GM21515 (cell line): ENCODE measurements at regions not wholly inside any gene's neighbourhood (a gene's known extent, or its start where the extent isn't known, plus 50 kb on each side); places are given as distances from the start of the nearest gene placed in this dataset.

Experiments used
- ATAC-seq: cut with Tn5 transposase; IDR thresholded peaks from one replicate; pipeline ENCODE4 v1.9.1; 2021; ENCODE audit not compliant: unreplicated experiment

GRCh38 chr9:28782630-28783029 lies 1209.3 kb upstream of the C9orf72 start:
- no peak for ATAC-seq

DNA sequence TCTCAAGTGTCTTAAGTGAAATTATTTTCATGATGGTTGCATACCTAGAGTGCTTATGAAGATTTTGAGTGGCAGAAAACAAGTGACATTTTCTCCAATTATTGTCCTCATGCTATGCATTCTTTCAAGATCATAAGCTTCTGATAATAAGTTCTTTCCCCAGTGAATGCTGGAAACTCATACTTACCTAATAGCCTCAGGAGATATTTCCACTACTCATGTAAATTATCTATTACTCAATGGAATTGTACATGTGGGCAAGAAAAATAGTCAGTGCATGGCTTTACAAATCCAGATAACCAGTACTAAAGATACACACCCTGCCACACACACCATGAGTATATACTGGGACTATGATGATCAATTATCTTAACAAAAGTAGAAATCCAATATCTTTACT lies 1219.4 kb upstream of the C9orf72 start:
- ATAC-seq, result no peak

DNA sequence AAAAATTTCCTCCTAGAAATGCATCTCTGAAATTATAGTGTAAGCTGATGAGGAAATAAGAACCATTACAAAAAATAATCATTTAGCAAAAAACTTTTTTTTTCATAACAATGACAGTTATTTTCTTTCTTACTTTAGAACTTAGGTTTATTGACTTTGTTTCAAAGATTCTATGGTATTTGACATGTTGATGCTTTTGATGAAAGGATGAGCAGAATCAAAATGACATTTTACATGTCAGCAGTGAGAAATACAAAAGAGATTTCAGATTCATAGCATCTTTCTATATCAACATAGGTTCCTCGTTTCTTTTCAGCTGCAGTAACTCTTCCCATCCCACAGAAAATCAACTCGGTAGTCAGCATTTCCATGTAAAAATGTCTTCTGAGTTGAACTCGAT lies 1226.6 kb upstream of the C9orf72 start:
- no peak for ATAC-seq

- no peak for ATAC-seq
These were observed 1228.0 kb upstream of the C9orf72 start for GRCh38 chr9:28801144-28801799.

DNA sequence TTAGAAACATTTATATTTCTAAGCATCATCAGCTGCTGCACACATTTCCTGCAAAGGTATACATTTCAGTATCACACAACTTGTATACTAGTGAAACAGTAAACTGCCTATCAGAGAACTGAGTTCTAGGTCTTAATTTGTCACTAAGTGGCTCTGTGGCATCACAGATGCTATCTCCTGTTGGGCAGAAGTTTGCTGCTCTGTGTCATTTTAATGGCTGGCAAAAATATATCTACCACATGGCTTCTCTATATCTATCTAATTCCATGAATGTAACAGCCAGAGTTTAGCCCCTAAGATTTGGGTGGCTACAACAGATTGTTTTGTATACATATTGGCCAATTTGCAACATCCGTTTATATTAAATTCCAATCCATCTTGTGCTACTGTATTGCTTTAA lies 1231.9 kb upstream of the C9orf72 start:
- no peak for ATAC-seq

DNA sequence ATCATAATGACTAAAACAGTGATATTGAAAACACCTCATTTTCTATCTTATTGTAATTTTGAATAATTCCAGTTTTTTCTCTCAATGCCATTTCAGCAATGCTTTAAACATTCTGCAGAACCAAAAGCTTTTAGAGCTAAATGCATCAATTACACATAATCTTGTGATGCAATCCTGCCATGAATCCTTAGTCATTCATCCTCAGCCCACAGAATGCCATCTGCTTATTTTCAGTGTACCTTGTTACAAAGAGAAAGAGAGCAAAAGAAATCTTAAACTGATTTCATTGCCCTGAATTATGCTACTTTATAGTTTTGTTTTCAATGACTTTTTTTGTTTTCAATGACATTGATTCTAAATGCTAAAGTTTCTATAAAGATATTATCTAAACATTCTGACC lies 1234.8 kb upstream of the C9orf72 start:
- ATAC-seq, result no peak

DNA sequence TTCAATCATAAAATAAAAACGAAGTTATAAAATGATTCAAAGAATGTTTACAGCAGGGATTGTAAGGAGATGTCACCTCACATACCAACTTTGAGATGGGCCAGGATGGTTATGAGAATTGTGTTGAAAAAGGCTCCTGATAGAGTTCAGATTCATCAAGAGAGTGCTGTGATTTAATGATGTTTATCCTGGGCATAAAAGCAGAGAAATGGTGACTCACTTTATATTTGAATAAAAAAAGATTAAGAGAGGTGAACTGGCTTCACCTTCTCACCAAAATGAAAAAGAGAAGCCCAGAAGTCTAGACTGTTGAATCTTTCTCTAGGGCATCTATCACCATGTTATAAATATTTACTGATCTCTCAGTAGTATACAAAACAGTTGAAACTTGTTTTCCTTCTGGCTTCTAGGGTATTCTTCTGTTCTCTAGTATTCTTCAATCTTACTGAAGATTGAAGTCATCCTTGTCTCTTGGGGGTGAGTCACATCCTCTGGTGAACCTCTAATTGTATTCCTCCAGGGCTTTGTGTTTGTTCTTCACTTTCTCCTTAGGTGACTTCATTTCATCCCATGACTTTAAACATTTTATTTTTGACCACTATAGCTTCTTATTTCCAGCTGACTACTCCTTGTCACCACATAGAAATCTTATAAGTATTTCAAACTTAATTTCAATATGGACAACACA lies 1237.3 kb upstream of the C9orf72 start:
- ATAC-seq, result no peak

DNA sequence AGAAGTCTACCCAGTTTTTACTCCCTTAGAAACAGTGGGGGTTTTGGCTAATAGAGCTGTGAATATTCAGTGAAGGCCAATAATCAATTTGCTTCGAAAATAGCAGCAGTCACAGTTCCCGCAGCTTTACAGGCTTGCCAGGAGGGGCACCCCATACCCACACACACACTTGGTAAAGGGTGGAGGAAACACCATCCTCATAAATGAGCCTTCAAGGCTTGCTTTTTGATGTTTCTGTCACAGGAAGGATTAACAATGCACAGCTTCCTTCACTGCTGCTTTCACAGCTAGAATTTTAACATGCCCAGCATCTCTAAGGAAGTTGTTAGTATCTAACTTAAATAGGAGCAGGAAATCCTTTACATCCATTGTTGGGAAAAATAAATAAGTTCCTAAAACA lies 1247.5 kb upstream of the C9orf72 start:
- no peak for ATAC-seq

- no peak for ATAC-seq
These were observed 1248.0 kb upstream of the C9orf72 start for GRCh38 chr9:28821240-28821639.

DNA sequence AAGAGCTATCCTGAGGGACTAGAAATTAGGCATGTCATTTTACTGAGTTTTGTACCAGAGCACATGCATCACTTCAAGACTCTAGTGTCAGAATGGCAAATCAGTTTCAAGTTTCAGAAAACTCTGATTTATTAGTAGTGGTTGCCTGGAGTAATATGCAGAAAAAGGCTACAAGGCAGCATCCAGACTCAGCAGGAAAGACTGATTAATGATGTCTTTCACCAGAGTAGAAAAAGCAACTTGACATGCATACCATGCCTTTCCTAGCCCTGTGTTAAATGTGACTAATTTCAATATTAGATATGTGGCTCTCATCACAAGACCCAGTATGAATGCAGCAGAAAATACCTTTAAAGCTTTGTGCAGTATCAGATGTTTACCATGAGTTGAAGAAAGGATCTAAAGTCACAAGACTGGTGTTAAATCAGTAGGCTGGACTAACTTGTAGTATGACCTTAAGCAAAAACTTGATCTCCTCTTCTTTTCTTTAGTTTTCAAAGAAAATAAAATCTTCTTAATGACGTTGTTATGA lies 1251.2 kb upstream of the C9orf72 start:
- ATAC-seq, result no peak

DNA sequence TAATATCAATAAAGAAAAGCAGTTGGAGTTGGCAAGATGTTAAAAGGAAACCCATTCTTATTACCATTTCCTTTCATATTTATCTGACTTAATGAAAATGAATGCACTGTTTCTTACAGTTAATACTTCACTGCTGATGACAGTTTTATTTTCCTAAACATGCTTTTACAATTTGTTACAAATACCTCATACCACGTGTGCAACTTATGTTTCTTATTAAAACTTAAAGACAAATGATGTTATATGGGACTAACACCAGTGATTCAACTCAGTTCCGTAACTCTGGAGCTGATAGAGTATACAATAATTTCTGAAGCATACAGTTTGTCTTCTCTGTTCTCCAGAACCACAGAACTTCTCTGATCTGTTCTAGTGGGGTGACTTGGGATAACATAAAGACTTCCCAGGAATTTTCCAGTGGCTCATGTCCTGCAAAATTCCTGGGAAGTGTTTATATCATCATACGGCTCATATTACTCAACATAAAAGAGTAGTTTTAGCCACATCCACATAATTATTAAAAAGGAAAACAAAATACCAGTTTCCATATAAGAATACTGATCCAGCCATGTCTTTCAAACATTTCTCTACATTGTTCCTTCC lies 1259.0 kb upstream of the C9orf72 start:
- no peak for ATAC-seq

- ATAC-seq, result no peak
These were observed 1260.9 kb upstream of the C9orf72 start for GRCh38 chr9:28834156-28834555.

DNA sequence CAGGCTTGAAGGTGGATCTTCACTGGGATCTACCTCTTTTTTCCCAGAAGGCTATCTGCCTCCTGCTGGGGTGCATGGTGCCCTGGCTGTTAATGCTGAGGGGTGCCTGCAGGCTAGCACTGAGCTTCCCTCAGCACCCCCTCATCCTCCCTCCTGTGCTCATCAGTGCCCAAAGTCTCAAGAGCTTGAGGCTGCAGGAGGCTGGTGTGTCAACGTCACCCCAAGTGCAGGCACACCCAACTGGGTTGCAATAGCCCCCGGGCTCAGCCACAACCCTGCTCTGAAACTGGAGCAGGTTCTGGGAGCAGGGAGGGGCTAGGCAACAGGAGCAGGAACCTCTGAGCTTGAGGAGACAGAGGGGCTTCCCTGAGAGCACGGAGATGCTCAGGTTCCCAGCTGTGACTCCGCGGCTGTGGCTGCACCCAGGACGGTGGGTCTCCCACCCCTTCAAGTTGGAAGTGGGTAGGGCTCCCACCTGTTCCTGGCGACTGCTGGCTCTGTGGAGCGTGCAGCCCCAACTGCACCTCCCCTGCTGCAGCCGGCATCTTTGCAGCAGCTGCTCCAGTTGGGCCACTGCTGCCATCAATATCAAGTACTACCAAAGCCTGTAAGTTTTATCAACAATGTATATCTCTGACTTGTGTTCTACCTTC lies 1266.6 kb upstream of the C9orf72 start:
- no peak for ATAC-seq

DNA sequence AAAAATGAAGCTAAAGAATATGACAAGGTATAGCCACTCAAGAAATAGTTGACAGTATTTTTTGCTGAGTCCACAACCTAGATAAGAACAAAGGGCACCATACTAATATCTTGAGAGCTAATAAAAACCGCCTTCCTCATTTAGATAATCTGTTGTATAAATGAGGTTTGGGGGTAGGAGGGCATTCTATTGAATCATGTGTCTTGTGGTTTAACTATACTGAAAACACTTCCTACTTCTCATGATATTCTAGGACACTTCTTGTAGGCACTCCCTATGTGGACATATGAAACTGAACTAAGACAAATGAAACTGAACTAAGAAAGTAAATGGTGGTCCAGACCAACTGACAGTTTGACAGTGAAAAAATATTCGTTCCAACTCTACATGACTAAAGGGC lies 1268.5 kb upstream of the C9orf72 start:
- ATAC-seq, result no peak

GRCh38 chr9:28847331-28847730 lies 1274.0 kb upstream of the C9orf72 start:
- no peak for ATAC-seq

DNA sequence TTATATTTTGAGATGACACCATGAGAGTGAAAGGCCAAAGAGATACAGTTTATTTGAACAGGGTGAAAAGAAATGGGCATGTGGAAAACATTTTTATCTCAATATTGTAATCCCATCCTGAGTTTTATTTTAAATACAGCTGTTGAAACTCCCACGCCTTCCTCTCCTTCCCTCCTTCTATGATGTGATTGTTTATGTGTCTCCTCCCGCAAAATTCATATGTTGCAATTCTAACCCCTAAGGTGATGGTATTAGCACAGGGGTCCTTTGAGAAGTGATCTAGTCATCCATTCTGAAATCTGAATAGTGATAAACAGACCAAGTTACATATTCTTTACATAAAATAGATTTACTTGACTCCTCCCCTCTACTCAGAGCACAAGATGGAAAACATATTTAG lies 1275.4 kb upstream of the C9orf72 start:
- ATAC-seq, result no peak

DNA sequence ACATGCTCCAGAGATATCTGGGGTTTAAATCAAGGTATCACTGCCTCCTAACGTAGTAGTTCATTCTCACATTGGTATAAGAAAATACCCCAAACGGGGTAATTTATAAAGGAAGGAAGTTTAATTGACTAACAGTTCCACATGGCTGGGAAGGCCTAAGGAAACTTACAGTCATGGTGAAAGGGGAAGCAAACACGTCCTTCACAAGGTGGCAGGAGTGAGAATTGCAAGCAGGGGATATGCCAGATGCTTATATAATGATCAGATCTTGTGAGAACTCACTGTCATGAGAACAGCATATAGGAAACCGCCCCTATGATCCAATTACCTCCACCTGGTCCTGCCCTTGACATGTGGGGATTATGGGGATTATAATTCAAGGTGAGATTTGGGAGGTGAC lies 1280.2 kb upstream of the C9orf72 start:
- ATAC-seq, result no peak

DNA sequence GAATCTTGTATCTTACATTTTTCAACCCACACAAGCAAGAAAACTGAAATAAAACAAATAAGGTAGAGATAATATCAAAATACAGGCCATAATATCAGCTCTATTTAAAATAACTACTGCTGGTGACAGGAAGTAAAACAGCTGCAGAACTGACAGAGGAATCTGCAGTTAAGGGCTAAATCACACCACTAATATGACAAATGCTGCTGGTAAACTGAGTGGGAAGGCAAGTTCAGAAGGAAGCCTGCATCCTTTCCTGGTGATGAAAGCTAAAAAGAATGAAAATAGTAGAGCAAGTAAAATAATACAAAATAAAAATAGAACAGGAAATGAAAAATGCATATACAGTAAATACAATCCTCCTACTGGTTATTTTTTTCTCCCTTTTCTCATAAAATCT lies 1293.7 kb upstream of the C9orf72 start:
- no peak for ATAC-seq

DNA sequence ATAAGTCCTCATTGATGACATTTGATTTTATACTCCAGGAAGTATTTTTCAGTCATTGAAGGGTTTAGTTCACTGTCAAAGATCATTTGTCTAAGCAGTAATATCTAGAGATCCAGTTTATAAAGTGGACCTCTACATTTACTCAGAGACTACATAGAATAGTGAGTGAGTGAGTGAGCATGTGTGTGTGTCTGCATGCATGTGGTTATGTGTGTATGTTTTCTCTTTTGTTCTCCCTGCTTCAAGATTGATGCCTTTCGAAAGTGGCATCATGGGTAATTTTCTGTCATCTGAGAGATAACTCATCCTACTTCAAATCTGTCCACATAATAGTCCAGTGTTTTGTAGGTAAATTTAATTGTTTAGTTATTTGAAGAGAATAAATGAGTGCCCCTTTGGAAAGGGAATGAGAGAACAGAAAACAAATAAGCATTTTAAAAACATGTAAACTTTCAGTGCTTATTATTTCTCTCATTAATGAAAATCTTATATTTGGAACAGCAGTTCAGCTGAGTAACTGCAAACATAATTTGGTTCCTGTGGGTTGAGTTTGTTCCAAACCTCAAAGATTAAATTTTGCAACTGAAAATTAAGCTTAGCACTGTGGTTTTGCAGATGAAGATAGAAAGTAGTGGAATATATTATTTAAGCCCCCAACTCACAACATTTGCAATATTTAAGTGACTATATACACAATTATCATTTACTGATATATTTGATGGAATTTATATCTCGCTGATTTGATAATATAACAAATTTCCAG lies 1295.1 kb upstream of the C9orf72 start:
- ATAC-seq, result no peak

- no peak for ATAC-seq
These were observed 1309.2 kb upstream of the C9orf72 start for GRCh38 chr9:28882529-28882928.

DNA sequence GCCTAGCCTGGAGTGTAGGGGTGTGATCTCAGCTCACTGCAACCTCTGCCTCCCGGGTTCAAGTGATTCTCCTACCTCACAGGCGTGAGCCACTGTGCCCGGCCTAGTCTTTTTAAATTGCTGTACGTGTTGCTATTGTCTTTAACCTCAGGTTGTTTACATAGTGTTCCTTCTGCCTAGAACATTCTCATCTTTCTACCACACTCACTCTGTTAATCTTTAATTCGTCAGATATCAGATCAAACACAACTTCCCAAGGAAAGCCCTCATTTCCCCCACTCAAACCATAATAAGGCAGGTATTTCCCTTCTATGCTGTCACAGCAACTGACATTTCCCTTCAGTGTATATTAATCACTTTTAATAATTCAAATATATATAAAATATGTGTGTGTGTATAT lies 1310.0 kb upstream of the C9orf72 start:
- ATAC-seq, result no peak
